ENCODE measurements at regions not wholly inside any gene's neighbourhood (a gene's known extent, or its start where the extent isn't known, plus 50 kb on each side); places are given as distances from the start of the nearest gene placed in this dataset.

GRCh38 chr4:60315586-60315985 lies 884.5 kb upstream of the ADGRL3 start:
- ATAC-seq (ENCODE audit: low FRiP score in 2 of 2) (no peak), DNase-seq (no peak)
- Histone ChIP-seq H3K9me3 (no peaks in the 10 kb centered on the region), H3K4me3 (no peak overlapping the region), H3K27me3 (no peaks in the 10 kb centered on the region), H3K36me3 (no peaks in the 10 kb centered on the region), H3K27ac (no peak overlapping the region), H3K4me1 (no peaks in the 10 kb centered on the region)
- TF ChIP-seq CTCF (IDR thresholded peaks at IDR 0.05) (no peak), POLR2A (IDR thresholded peaks at IDR 0.05) (no peak), EP300 (IDR thresholded peaks at IDR 0.05) (no peak), POLR2AphosphoS5 (IDR thresholded peaks at IDR 0.05) (no peak)
- WGBS, 2 donors: 68 to 83% methylated on average over 2 of the region's 2 CpGs

GRCh38 chr4:60326735-60327134 lies 873.4 kb upstream of the ADGRL3 start:
- no peak overlapping the region for H3K4me3 ChIP-seq
- no peaks in the 10 kb centered on the region for H3K9me3 ChIP-seq
- H3K27me3 ChIP-seq: no peaks in the 10 kb centered on the region
- ATAC-seq (ENCODE audit: low FRiP score in 2 of 2) (no peak), DNase-seq (no peak)
- H3K27ac ChIP-seq: no peak overlapping the region
- 70 to 81% methylated on average over 3 of the region's 3 CpGs for WGBS, 2 donors
- H3K36me3 ChIP-seq: no peaks in the 10 kb centered on the region
- H3K4me1 ChIP-seq: no peaks in the 10 kb centered on the region
- TF ChIP-seq CTCF (IDR thresholded peaks at IDR 0.05): no peak

DNA sequence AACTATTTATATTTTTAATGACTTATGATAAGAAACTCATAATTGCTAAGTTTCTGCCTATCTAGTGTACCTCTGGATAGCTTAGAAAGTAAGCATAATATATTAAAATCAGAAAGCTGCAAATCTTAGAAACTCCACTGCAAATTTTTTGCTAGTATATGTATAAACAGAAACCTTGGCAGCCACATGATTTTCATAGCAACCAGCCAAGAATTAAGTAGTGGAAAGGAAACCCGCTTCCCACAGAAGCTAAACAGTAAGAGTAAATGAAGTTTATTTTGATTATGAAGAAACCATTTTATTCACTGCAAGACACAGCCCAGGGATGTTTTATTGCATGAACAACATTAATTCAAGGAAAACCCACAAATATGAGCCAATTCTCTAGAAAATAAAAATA lies 872.5 kb upstream of the ADGRL3 start:
- WGBS, 2 donors: 35 to 41% methylated on average over 1 of the region's 1 CpG

GRCh38 chr4:60344908-60345307 lies 855.2 kb upstream of the ADGRL3 start:
- Histone ChIP-seq H3K36me3 (no peaks in the 10 kb centered on the region), H3K9me3 (no peaks in the 10 kb centered on the region), H3K27ac (no peak overlapping the region), H3K4me1 (no peaks in the 10 kb centered on the region), H3K4me3 (no peak overlapping the region), H3K27me3 (no peaks in the 10 kb centered on the region)
- DNase-seq (no peak), ATAC-seq (ENCODE audit: low FRiP score in 2 of 2) (no peak)
- WGBS, 2 donors: 31 to 45% methylated on average over 2 of the region's 2 CpGs
- TF ChIP-seq EP300 (IDR thresholded peaks at IDR 0.05) (no peak), POLR2A (IDR thresholded peaks at IDR 0.05) (no peak), POLR2AphosphoS5 (IDR thresholded peaks at IDR 0.05) (no peak), CTCF (IDR thresholded peaks at IDR 0.05) (no peak)

More for the DNA sequence above, 872.5 kb upstream of the ADGRL3 start:
- no peaks in the 10 kb centered on the region for H3K4me1 ChIP-seq
- no peaks in the 10 kb centered on the region for H3K27me3 ChIP-seq
- no peak overlapping the region for H3K4me3 ChIP-seq
- H3K36me3 ChIP-seq: no peaks in the 10 kb centered on the region
- no peak for DNase-seq
- TF ChIP-seq POLR2A (IDR thresholded peaks at IDR 0.05): no peak
- no peak for TF ChIP-seq POLR2AphosphoS5 (IDR thresholded peaks at IDR 0.05)
- no peak for TF ChIP-seq EP300 (IDR thresholded peaks at IDR 0.05)
- TF ChIP-seq CTCF (IDR thresholded peaks at IDR 0.05): no peak
- ATAC-seq (ENCODE audit: low FRiP score in 2 of 2): no peak
- H3K9me3 ChIP-seq: no peaks in the 10 kb centered on the region
- H3K27ac ChIP-seq: no peak overlapping the region

GRCh38 chr4:60345392-60345791 lies 854.7 kb upstream of the ADGRL3 start:
- Histone ChIP-seq H3K4me3 (no peak overlapping the region), H3K27me3 (no peaks in the 10 kb centered on the region), H3K36me3 (no peaks in the 10 kb centered on the region), H3K9me3 (no peaks in the 10 kb centered on the region), H3K27ac (no peak overlapping the region), H3K4me1 (no peaks in the 10 kb centered on the region)
- DNase-seq (no peak), ATAC-seq (ENCODE audit: low FRiP score in 2 of 2) (no peak)
- TF ChIP-seq CTCF (IDR thresholded peaks at IDR 0.05) (no peak), EP300 (IDR thresholded peaks at IDR 0.05) (no peak), POLR2A (IDR thresholded peaks at IDR 0.05) (no peak), POLR2AphosphoS5 (IDR thresholded peaks at IDR 0.05) (no peak)

All from upper lobe of left lung (tissue), 6 donors.